GM21447 (cell line): ENCODE measurements at regions not wholly inside any gene's neighbourhood (a gene's known extent, or its start where the extent isn't known, plus 50 kb on each side); places are given as distances from the start of the nearest gene placed in this dataset.

Experiments used
- ATAC-seq: cut with Tn5 transposase; IDR thresholded peaks from one replicate; pipeline ENCODE4 v1.9.1; 2021; ENCODE audit not compliant: unreplicated experiment

DNA sequence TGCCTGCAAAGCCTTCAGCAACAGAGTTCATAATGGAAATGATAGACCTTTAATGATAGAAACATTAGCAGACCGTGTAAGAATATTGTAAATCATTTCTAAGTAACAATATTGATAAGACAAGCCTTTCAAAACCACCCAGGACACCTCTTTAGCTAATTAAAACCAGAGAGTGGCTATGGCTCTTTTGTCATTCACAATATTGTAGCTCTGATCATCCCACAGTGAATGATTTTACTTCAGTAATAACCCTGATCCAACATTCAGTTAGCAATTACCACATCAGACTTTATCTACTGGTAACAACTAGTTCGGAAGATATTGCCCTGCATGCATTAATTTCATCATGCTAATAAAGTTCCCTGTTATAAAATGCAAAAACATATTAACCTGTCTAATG lies 432.6 kb downstream of the DTWD2 start:
- no peak for ATAC-seq

DNA sequence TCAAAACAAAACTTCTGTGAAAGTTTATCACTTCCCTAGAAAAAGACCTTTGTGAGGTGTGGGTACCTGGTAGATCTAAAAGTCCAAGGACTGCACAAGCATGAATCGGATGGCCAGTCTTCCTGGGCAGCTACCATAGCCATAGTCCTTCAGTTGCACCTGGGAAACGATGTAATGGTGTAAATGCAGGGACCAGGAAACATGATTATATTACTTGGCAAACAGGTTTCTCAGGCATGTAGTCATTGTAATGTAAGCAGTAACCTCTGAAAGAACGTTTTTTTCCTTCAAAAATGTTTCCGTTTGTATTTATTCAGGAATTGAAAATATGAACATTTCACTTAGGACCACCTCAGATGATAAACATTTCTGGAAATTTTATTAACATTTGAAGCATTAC lies 433.4 kb downstream of the DTWD2 start:
- no peak for ATAC-seq

- ATAC-seq: no peak
Measured at GRCh38 chr5:118554241-118554640, 434.1 kb downstream of the DTWD2 start.

GRCh38 chr5:118553662-118554061 lies 434.7 kb downstream of the DTWD2 start:
- ATAC-seq: no peak

- no peak for ATAC-seq
Measured at GRCh38 chr5:118552731-118553360, 435.5 kb downstream of the DTWD2 start.

DNA sequence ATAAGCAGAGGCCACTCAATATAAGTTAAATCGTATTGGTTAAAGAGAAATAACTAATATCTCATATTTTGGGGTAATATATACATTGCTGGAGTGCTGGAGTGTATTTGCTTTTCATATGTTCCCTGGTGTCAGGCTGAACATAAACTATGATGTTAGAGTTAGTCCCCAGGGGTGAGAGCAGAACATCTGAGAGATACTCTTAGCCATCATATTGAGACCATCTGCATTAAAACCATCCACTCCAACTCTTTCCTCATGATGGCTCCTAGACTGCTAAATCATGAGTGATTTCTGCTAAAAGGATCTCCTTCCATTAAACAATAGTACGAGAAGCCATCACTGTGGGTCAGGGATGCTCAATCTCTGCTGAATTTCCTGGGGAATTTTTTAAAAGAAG lies 436.2 kb downstream of the DTWD2 start:
- no peak for ATAC-seq

GRCh38 chr5:118551716-118552115 lies 436.6 kb downstream of the DTWD2 start:
- no peak for ATAC-seq

GRCh38 chr5:118551031-118551430 lies 437.3 kb downstream of the DTWD2 start:
- no peak for ATAC-seq

- no peak for ATAC-seq
Measured at GRCh38 chr5:118548761-118549720, 439.3 kb downstream of the DTWD2 start.

DNA sequence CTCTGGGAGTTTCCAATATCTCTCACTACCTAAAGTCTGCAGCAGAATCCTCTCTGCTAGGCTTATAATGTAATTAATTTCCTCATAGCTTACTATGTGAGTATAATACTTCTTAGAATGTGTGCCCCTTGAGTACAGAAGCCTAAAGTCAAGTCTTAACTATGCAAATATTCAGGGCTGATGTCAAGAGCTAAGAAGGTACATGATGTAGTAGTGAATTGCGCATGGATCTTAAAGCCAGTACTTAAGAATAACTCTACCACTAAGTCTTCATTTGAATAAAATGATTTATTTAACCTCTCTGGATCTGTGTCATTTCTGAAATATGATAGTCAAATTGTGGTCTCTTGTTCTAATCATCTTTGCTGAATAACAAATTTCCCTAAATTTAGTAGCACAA lies 442.9 kb downstream of the DTWD2 start:
- ATAC-seq: no peak

DNA sequence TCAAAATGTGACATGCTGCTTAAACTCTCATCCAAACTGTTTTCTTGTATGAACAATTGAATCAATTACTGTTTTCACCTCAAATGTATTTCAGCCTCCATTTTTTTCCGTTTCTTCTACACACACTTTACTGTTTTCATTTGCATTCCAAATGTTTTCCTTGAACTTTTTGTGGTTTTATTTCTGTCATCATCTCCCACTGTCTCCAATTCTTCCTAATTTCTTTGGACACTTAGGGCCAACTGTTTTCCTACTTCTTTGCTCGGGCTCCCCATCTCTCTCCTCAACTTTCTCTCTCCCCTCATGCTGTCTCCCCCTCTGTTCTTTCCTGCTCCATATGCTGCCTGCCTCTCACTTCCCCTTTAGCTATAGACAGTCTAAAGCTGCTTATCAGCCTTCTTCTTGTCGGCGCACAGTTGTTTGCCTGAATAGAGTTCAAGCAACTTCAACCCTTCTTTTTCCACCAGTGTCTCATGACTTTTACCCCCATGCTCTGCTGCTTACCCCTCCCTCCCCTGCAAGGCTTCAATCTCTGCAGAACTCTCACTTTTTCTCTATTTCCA lies 443.4 kb downstream of the DTWD2 start:
- ATAC-seq: no peak

DNA sequence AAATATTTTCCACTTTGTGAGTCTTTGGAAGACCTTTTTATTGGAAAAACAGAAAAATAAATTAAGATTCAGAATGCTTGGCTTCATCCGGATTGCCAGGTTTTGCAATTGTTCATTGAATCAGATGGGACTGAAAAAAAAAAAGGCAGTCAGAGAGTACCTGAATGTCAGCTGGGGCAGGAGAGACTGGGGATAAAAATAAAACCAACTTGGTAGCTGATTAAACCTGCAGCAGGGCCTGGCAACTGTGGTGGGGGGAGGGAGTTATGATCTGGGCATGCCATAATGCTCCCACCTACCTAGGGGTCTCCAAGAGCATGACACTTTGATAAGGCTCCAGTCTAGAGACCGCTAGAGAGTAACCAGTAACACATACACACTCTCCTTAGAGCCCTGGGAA lies 454.4 kb downstream of the DTWD2 start:
- ATAC-seq: no peak

- ATAC-seq: no peak
Measured at GRCh38 chr5:118533156-118533555, 455.2 kb downstream of the DTWD2 start.

DNA sequence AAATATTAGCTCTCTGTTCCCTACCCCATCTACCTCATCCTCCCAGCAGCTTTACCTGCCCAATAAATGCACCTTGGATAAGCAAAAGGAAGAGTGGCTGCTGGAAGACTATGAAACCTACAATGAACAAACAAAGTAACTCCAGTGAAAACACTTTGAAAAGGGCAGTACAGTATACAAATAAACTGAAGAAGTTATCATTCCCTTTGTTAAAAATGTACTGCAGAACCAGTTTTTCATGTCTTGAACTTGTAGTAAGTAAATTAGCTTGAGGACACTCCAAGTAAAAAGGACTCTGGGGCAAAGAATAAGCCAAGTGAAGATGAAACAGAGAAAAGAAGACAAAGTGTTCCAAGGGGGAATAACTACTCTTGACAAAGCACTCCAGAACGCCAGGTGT lies 457.1 kb downstream of the DTWD2 start:
- no peak for ATAC-seq

GRCh38 chr5:118529361-118530144 lies 458.8 kb downstream of the DTWD2 start:
- ATAC-seq: no peak

GRCh38 chr5:118522626-118523025 lies 465.7 kb downstream of the DTWD2 start:
- ATAC-seq: no peak

GRCh38 chr5:118520771-118521415 lies 467.5 kb downstream of the DTWD2 start:
- ATAC-seq: no peak

DNA sequence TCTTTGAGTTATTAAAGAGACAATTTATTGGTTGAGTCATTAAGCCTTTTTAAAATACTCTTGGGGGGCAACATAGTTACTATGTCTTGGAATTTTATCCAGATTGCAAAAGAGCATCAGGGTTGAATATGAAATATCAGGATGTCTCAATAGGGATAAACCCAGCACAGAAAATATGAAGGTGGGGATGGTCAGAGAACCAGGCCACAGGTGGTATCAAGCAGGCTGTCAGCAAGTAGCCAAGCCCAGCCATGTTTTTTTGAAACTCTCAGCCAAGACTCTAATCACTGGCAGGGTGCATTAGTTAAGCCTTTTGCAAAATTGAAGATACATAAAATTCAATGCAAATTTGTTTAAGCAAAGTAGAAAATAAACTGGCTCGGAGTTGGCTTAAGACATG lies 468.9 kb downstream of the DTWD2 start:
- ATAC-seq: no peak

DNA sequence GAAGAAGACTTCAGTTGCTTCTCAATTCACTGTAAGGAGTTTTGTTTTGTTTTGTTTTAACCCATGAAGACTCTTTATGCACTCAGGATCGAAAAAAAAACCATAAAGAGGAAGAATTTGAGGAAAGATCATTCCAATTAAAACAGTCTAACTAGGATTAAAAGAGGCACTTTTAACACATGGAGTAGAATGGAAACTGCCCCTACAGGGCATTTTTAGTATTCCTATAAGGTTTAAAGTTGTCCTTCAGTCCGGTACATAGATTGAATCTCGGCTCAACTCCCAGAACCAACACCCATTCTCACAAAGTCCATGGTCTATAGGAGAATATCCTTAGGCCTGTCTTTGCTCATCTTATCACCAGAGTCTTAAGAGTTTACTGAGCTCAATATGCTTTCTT lies 469.6 kb downstream of the DTWD2 start:
- ATAC-seq: no peak

DNA sequence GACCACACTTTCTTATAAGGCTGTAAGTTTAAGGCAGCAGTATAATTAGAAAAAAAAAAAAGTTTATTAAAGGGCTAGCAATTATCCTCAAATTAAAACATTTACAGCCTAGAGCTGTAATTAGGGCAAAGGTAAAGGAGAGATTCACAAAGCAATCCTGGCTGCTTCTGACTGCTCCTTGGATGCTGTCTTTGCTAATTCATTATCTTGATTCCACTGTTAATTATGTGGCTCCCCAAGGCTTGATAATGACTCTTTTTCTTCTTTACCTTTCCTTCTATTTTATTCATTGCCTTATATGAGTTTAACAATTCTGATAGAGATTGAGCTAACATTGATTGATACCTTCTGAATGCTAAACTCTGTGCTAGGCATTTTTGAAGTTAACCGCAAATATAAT lies 476.5 kb downstream of the DTWD2 start:
- no peak for ATAC-seq
